ENCODE measurements at regions not wholly inside any gene's neighbourhood (a gene's known extent, or its start where the extent isn't known, plus 50 kb on each side); places are given as distances from the start of the nearest gene placed in this dataset.
"Not testable (repeated sequence)": the region's sequence is repeated elsewhere in the genome, so short reads cannot be mapped to it uniquely, and the experiment has no call there.

DNA sequence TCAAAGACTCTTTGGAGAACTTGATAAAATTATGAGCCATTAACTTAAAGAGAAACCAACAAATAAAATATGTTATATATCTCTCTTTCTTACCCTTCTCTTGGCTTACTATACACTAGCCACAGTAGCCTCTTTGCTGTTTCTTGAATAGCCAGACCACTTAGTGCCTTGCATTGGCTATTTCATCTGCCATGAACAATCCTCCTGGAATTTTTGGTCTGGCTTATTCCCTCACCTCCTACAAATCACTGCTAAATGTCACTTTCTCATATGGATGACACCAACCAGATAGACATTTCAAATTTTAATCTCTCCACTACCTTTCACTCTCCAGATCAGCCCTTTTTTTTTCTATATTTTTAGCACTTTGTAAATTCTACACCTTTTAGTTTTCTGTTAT, 1581.7 kb downstream of the EFNA5 start:
- DNase-seq, result no peak

DNA sequence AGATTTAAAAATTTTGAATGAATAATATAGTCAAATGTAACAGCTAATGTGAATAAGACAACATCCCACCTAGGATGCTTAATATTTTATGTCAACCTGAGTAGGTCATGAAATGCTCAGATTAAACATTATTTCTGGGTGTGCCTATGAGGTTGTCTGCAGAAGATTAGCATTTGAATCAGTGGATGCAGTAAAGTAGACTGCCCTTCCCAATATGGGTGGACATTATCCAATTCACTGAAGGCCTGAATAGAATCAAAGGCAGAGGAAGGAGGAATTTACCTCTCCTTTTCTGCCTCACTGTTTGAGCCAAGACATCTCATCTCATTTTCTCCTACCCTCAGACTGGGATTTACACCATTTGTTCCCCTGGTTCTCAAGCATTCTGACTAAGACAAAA, 1582.3 kb downstream of the EFNA5 start:
- no peak for DNase-seq

DNA sequence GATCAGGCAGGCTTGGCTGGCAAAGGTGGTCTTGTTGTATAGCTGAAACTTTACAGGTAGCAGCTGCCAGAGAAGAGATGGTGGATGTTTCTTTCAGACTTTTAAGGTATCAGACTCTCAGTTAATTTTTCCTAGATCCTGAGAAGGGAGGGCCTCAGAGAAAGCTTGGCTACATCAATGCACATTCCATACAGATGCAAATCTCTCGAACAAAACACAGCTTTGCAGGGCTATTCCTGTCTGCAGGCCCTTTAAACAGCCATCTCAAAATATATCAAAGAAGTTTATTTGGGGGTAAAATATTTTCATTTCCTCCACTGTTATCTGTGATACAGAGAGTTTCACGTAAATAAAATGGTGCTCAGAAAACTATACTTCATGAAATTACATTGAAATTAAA, 1584.4 kb downstream of the EFNA5 start:
- DNase-seq, result no peak

DNA sequence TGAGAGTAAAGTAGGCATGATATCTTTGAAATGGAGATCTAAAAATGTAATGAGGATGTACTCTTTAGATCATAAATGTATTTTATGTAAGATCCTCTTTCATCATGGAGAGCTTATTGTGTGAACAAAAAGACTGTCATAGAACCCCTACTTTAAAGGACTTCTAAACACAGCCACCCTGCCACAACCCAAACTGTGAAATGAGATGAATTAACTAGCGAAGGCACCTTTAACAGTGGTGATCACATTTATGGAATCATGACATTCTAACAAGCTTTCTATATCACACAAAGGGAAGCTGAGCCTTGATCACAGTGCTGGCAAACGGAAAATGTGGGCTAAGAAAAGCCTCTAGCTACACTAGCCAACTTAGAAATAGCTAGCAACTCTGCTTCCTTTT, 1585.2 kb downstream of the EFNA5 start:
- DNase-seq, result no peak

DNA sequence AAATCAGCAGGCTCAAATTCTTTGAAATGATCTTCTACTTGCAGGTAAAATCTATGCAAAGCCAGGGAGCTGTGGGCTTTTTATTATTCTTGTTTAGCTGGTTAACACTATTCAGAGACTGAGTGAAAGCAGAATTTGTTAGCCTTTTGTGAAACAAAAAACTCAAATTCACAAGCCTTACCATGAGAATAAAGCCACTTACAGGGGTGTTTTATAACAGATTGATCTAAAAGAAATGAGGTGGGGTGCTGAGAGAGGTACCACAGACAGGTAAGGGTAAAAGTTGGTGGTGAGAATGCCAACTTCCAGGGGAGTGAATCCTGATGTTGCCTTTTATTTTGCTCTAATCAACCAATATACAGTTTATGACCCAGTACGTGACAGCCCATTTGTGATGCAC, 1585.6 kb downstream of the EFNA5 start:
- no peak for DNase-seq

DNA sequence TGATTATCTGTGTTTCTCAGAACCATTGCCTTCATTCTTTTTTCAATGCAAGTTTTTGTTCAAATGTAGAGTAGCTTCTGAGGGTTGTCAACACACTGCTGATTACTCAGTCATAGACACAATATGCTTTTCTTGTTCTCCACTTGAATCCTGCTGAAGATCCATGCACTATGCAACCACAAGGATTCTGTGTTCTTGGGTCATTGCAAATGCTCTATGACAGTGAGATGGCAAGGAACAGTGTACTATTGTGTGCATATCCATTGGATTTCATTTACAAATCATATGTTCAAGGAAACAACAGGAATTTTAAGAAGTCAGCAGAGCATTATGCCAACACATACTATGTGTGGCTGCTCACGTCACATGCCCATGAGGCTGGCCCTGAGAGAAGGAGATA, 1590.2 kb downstream of the EFNA5 start:
- no peak for DNase-seq

DNA sequence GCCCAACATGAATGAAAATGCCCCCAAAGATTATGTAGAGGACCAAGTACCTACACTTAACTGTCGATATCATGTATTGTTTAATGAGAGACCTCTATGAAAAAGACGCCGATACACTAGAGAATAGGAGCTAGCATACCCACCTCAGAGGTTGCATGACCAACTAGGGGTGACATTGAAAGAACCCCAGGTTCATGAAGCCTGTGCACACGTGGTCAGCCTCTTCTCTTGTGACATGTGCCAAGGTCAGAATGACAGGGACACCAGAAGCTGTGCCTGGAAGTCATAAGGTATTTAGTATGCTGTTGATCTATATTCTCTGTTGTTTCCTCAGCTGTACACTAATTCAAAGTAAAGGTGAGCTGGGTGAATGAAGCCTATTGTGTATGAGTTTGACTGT, 1594.1 kb downstream of the EFNA5 start:
- no peak for DNase-seq

DNA sequence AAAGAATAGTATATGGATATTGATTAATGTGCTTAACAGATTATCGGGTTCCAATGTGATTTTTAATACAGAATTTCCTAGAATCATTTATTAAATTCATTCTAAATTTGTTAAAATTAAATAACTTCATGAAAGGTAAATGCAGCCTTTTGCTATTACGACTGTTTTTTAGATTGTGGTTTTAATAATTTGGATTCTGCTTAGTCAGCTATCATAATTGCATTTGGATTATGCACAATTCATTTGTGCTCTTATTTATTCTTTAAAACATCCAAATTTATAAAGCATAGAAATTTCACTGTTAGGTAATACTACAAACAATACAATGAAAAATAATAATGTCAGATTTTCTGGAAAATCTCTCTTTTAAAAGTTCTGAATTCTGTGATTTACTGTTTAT, 1598.5 kb downstream of the EFNA5 start:
- DNase-seq, result no peak

DNA sequence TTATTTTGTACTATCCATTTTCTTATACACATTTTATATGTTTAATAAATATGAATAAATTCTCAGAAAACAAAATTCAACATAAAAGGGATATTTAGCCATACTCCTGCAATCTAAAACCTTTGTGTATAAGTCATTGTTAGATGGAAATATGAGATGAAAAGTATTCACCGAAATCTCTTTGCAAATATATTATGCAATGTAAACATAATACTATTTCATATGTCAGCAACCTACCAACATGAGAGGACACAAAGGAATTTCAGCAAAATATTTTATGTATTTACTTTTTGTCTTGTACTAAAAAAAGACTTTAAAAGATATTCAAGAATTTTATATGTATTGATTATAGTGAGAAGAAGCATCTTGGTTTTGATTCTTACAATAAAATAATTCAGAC, 1623.4 kb downstream of the EFNA5 start:
- DNase-seq, result no peak

DNA sequence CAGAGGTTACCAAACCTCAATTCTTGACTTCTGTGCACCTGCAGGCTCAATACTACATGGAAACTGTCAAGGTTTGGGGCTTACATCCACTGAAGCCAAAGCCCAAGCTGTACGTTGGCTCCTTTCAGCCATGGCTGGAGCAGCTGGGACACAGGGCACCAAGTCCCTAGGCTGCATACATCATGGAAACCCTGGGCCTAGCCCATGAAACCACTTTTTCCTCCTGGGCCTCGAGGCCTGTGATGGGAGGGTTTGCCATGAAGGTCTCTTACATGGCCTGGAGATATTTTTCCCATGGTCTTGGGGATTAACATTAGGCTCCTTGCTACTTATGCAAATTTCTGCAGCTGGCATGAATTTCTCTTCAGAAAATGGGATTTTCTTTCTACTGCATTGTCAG, 1638.7 kb downstream of the EFNA5 start:
- not testable (repeated sequence) for DNase-seq

DNA sequence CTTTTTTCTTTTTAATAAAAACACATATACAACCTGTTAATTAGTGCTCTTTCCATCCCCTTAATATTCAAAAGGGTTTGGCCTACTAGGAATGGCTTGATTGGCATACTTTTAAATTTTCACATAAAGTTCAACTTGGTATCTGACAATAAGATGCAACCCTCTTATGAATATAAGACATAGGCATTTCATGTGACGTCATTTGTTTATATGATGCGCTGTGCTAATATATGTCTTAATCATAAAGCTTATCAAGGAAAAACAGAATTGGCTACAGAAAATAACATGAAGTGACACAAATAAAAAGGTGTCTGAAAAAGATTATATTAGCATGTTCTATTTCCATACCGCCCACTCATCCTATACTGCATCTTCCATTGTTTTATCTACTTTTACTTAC, 1642.4 kb downstream of the EFNA5 start:
- no peak for DNase-seq

DNA sequence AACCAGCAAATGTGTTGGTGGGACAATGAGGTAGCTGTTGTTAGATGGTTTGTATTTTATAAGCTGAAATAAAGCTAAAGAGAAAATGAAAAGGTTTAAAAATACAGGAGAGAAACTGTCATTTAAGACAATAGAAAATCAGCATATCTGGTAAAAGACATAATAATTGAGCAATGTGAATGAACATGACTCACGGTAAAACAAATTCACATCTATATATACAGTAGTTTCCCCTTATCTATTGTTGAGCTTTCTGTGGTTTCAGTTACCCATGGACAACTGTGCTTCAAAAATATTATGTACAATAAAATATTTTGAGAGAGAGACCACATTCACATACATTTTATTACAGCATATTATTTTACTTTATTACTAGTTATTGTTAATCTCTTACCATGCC, 1649.8 kb downstream of the EFNA5 start:
- no peak for DNase-seq

DNA sequence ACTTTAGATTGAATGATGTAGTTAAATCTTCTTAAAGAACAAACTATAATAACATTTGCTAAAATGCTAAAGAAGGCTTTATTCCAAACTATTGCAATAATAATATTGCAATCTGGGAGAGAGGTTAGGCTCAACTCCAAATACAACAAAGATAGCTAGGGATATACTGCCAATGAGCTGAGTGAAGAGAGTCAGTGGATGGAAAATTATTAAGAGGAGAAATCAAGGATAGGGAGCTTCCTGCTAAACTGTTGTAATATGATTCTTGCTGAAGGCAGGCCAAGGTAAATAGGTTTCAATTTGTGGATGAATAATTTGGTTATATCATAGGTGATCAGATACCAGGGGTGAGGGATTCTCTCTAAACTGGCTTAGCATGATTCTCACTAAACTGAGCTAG, 1651.5 kb downstream of the EFNA5 start:
- DNase-seq, result no peak

DNA sequence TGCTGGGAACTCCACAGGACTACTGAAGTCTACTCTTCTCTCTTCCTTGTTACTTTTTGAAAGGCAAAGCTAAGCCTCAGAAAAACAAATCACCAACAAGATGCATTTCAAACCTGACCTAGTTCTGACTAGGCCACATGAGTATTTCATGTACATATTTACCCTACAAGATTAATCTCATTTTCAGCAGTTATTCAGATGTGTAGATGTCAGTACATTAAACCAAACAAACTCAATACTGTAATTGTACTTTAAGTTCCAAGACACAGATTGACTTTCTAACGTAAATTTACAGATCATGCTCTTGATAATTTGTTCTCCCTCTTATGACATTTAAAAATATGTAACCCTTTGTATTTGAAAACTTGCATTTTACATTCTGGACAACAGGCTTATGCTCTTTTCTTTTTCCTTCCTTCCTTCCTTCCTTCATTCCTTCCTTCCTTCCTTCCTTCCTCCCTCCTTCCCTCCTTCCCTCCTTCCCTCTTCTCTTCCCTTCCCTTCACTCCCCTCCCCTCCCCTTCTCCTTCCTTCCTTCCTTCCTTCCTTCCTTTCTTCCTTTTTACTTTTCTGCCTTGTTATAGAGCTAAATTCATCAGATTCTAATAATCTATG, 1653.4 kb downstream of the EFNA5 start:
- DNase-seq, result no peak

DNA sequence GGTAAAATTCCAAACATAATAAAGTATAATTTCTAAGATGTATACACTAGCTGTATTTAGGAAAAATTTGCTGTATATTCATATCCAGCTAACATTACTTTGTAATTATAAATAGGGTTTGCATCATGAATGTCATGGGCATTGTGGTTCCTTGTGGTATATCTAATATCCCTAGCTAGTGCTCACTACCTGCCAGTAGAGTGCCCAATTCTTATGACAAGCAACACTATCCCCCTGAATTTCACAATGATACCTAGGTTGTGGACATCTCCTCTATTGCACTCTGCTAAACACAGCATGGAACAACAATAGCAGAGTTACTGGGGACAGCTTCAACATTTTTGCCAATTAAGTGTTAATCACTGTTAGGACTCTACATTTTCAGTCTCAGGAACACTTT, 1656.5 kb downstream of the EFNA5 start:
- no peak for DNase-seq

DNA sequence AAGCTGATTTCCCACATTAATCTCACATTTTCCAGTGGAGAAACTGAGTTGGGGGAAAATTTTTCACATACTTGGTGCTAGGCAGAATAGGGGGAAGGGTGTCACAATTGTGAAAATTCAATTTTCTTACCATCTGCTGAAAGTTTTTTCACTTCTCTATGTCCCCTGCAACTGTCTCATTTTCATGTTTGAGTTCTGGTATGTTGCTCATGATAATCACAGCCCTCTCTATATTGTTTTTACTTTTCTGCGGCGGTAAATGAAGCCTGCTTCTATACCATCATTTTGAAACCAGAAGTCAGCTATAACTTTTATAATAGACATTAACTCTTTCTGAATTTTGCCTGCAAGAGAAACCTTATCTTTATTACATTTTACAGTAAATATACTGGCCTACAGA, 1664.5 kb downstream of the EFNA5 start:
- no peak for DNase-seq

DNA sequence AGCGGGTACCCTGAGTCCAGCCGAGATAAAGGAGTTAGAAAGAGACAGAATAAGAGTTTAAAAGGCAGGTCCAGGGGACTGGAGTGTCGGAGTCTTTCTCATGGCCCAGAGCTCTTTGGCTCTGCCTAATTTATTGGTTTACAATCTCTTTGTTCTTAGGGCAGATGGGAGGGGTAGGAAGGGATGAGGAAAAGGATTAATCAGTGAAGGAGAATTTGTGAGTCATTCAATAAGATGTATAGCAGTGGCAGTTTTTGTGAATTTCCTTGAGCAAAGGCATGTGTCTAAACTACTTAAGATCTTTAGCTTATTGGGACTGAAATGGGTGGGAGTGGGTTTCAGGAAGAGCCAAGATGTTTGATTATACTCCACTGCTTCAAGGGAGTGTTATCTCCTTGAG, 1671.7 kb downstream of the EFNA5 start:
- not testable (repeated sequence) for DNase-seq

DNA sequence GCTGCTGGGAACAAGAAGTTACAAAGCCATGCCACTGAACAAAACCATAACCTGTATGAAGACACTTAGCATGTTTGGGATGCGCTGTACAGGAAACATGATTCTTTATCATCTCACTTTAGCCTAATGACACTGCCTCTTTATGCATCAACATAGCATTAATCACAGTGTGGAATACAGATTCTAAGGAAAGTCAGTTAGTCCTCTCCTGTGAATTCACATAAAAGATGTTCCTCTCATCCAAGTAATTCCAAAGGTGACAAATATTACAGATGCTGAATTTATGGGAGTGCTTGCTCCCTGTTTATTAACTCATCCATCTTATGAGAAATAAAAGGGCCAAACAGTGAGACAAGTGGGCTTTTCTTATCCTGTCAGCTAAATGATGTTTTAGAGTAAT, 1677.7 kb downstream of the EFNA5 start:
- DNase-seq, result no peak

DNA sequence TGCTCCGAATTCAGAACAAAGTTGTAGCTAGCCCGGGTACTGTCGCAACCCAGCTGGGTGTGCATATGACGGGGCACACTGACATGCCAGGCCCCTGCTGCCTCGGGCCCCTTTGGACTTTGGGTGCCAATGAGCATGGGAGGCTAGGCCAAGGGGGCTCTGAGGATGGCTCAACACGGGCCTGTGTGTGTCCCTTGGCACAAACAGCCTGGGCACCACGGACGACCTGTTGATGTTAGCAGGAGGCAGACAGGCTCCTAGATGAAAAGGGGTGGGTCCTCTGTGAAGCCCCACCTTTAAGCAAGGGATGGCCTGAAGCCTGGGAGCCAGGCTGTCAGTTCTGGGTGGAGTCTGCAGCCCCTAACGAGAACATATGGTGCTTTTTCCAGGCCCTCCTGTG, 1688.2 kb downstream of the EFNA5 start:
- no peak for DNase-seq

DNA sequence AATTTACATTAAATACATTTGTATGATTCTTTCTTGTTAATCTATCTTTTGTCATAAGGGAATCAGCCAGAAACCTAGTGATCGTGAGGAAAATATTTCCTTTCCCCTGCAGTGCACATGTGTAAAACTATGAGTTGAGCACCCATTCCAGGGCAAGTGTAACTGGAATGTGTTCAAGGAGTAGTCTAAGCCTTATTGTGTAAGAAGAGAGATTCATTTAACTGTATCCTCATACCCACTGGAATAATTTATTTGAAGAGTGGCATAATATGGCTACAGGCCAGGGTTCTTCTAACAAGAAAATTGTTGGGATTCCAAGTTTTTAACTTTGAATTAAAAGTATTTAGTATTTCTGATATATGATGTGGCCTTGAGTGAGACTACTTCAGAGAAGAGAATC, 1692.7 kb downstream of the EFNA5 start:
- DNase-seq, result no peak

DNA sequence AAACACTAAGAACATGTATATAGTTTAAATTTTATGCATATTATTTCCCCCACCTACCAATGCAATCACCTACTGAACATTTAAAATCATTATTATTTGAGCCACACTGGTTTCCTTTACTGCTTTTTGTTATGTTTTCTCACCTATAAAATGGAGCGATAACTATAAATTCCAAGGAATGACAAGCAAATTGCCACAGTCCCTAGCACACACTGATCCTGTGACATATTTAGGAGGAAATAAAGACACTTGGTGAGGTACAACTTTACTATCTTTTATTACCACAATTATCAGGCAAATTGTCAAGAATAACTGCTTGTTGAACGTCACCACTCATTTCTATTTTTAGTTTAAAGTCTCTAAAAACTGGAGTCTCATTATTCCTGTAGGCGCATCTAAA, 1693.6 kb downstream of the EFNA5 start:
- no peak for DNase-seq

DNA sequence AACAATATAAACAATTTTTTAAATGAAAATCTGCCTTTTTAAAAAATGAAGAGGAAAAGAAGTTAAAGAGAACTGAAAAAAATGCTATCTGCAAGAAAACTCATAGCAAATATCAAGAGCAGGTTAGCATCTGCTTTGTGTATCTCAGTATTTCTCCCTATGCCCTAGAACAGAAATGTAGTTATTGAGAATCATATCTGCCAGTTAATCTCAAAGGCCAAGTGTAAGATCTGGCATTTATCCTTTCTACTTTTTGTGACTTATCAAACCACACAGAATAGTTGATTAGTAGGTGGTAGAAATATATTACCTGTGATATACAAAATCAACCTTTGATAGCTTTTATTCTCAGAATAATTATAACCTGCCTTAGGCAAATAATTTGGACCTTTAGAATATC, 1699.8 kb downstream of the EFNA5 start:
- DNase-seq, result no peak

DNA sequence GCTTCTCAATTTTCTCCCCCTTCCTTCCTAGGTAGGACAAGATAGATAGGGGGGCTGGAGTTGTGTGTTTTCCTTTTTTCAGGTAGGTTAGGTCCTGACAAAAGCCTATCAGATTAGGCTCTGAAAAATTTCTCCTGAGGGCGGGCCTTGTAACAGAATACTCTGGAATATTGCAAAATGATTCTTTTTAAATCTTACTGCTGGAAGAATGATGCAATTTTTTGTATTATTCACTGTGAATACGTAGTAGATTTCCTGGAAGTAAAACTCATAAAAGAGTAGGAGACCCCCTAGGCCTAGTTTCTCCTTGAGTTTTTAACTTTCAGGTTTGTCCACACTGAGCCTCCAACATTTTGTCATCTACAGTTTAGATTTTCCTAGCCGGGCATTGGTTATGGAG, 1701.8 kb downstream of the EFNA5 start:
- no peak for DNase-seq

DNA sequence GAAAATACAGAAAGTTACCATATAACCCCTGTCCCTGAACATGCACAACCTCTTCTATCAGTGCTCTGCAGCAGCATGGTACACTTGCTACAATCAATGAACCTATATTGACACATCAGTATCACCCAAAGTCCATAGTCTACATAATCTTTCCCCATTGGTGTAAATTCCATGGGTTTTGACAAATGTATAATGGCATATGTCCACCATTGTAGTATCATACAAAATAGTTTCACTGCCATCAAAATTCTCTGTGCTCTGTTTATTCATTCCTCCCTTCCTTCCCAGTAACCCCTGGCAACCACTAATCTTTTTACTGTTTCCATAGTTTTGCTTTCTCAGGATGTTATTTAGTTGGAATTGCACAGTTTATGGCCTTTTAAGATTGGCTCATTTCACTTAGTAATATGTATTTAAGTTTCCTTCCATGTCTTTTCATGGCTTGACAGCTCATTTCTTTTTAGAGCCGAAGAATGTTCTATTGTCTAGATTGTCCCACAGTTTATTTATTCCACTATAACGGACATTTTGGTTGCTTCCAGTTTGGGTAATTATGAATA, 1707.0 kb downstream of the EFNA5 start:
- DNase-seq, result no peak

DNA sequence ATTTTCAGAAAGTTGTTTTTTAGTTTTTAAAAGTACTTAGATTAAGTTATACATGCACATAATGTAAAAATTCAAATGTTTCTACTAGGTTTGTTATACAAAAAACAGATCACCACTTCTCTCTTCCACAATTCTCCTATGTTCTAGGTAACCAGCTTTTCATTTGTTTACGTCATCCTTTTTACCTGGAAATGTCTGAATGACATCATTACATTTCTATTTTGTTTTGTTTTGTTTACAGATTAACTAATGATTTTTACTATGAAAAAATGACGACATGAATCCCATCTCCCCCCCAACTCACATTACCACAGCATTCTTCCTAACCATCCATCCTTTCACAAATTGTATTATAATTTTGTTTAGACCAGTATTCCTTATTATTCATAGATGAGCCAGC, 1709.2 kb downstream of the EFNA5 start:
- DNase-seq, result no peak
